ENCODE measurements at regions not wholly inside any gene's neighbourhood (a gene's known extent, or its start where the extent isn't known, plus 50 kb on each side); places are given as distances from the start of the nearest gene placed in this dataset.

DNA sequence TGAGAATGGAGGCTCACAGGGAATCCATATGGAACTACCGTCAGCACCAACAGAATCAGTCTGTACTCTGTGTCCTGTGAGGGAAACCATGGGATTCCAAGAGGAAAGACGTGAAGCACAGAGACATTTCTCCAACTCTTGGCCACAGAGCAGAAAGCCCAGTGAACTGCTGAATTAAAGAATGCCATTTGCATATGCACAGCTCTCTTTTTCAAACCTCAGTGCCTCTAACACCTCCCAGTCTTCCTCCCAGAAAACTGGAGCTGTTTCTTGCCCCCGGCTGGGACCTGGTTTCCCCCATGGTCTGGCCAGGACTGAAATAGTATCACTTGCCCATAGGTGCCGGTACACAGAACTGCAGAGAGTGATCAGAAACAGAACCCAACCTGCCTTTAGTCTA lies 69.6 kb upstream of the FER start:
- TF ChIP-seq, protein P1, sequence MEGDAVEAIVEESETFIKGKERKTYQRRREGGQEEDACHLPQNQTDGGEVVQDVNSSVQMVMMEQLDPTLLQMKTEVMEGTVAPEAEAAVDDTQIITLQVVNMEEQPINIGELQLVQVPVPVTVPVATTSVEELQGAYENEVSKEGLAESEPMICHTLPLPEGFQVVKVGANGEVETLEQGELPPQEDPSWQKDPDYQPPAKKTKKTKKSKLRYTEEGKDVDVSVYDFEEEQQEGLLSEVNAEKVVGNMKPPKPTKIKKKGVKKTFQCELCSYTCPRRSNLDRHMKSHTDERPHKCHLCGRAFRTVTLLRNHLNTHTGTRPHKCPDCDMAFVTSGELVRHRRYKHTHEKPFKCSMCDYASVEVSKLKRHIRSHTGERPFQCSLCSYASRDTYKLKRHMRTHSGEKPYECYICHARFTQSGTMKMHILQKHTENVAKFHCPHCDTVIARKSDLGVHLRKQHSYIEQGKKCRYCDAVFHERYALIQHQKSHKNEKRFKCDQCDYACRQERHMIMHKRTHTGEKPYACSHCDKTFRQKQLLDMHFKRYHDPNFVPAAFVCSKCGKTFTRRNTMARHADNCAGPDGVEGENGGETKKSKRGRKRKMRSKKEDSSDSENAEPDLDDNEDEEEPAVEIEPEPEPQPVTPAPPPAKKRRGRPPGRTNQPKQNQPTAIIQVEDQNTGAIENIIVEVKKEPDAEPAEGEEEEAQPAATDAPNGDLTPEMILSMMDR (IDR thresholded peaks at IDR 0.05) = no peak
- no peak for TF ChIP-seq EZH2 (IDR thresholded peaks at IDR 0.05)
- TF ChIP-seq EZH2phosphoT487 (IDR thresholded peaks at IDR 0.05) = no peak

All from neural progenitor cell (in vitro differentiated cells).